Activated CD4-positive, alpha-beta T cell treated with anti-CD3 and anti-CD28 coated beads, Interleukin-2, Interleukin-6, amounts not matched to agents 100 ng/mL and 50 ng/mL, durations not matched to agents 16 hours and 8 hours (primary cell): ENCODE measurements at regions not wholly inside any gene's neighbourhood (a gene's known extent, or its start where the extent isn't known, plus 50 kb on each side); places are given as distances from the start of the nearest gene placed in this dataset.
"Not testable (repeated sequence)": the region's sequence is repeated elsewhere in the genome, so short reads cannot be mapped to it uniquely, and the experiment has no call there.

ENCODE experiments used
- DNase-seq: peaks from one replicate; pipeline ENCODE4 v3.0.0-alpha.2; 2020

GRCh38 chr12:71299541-71300376 lies 139.8 kb upstream of the LGR5 start:
- no peak for DNase-seq

- no peak for DNase-seq
These were observed 140.1 kb upstream of the TSPAN8 start for GRCh38 chr12:71297930-71298329.

GRCh38 chr12:71295953-71296352 lies 138.2 kb upstream of the TSPAN8 start:
- no peak for DNase-seq

- DNase-seq = no peak
These were observed 133.9 kb upstream of the TSPAN8 start for GRCh38 chr12:71291746-71292145.

- DNase-seq = no peak
These were observed 126.1 kb upstream of the TSPAN8 start for GRCh38 chr12:71283883-71284282.

- no peak for DNase-seq
These were observed 125.1 kb upstream of the TSPAN8 start for GRCh38 chr12:71282925-71283324.

GRCh38 chr12:71282020-71282419 lies 124.2 kb upstream of the TSPAN8 start:
- DNase-seq = no peak

- no peak for DNase-seq
These were observed 123.6 kb upstream of the TSPAN8 start for GRCh38 chr12:71281425-71281824.

GRCh38 chr12:71277866-71278265 lies 120.1 kb upstream of the TSPAN8 start:
- no peak for DNase-seq

- DNase-seq = no peak
These were observed 118.7 kb upstream of the TSPAN8 start for GRCh38 chr12:71276541-71276940.

GRCh38 chr12:71270794-71271193 lies 113.0 kb upstream of the TSPAN8 start:
- not testable (repeated sequence) for DNase-seq

GRCh38 chr12:71270057-71270456 lies 112.3 kb upstream of the TSPAN8 start:
- DNase-seq = no peak

GRCh38 chr12:71269281-71269598 lies 111.4 kb upstream of the TSPAN8 start:
- no peak for DNase-seq

GRCh38 chr12:71268598-71269280 lies 110.9 kb upstream of the TSPAN8 start:
- no peak for DNase-seq

- no peak for DNase-seq
These were observed 108.8 kb upstream of the TSPAN8 start for GRCh38 chr12:71266606-71267005.

GRCh38 chr12:71265731-71266130 lies 107.9 kb upstream of the TSPAN8 start:
- not testable (repeated sequence) for DNase-seq

GRCh38 chr12:71262466-71262865 lies 104.7 kb upstream of the TSPAN8 start:
- no peak for DNase-seq

GRCh38 chr12:71252473-71252872 lies 94.7 kb upstream of the TSPAN8 start:
- DNase-seq = no peak

- DNase-seq = no peak
These were observed 92.4 kb upstream of the TSPAN8 start for GRCh38 chr12:71250166-71250565.

- no peak for DNase-seq
These were observed 85.6 kb upstream of the TSPAN8 start for GRCh38 chr12:71243370-71243769.

- no peak for DNase-seq
These were observed 84.7 kb upstream of the TSPAN8 start for GRCh38 chr12:71242511-71242910.

GRCh38 chr12:71240946-71241345 lies 83.1 kb upstream of the TSPAN8 start:
- DNase-seq = no peak

GRCh38 chr12:71239731-71240130 lies 81.9 kb upstream of the TSPAN8 start:
- DNase-seq = no peak

GRCh38 chr12:71237128-71237527 lies 79.3 kb upstream of the TSPAN8 start:
- DNase-seq = no peak
